GM18519 (cell line): ENCODE measurements at regions not wholly inside any gene's neighbourhood (a gene's known extent, or its start where the extent isn't known, plus 50 kb on each side); places are given as distances from the start of the nearest gene placed in this dataset.
"Not testable (repeated sequence)": the region's sequence is repeated elsewhere in the genome, so short reads cannot be mapped to it uniquely, and the experiment has no call there.

ENCODE experiments used
- ATAC-seq: cut with Tn5 transposase; IDR thresholded peaks from one replicate; pipeline ENCODE4 v1.9.1; 2021; ENCODE audit warnings: mild to moderate bottlenecking, moderate library complexity; ENCODE audit not compliant: unreplicated experiment, low FRiP score

DNA sequence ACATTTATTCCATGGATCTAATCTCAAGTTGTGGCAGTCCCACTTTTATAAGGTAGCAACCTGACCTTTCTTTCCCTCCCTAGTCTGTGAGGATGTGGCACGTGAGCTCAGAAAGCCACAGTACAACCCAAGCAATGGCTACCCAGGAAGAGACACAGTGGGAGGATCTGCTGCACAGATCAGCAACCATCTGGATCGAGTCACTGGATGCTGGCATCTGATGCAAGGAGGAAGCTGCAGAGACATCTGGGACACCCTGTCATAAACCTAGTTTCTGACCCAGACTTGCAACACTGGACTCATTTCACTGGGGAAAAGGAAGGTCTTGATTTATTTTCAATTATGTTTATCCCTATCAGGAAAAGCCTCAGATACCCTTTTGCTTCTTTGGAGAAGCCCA, 327.1 kb downstream of the PAPSS1 start:
- ATAC-seq = no peak

DNA sequence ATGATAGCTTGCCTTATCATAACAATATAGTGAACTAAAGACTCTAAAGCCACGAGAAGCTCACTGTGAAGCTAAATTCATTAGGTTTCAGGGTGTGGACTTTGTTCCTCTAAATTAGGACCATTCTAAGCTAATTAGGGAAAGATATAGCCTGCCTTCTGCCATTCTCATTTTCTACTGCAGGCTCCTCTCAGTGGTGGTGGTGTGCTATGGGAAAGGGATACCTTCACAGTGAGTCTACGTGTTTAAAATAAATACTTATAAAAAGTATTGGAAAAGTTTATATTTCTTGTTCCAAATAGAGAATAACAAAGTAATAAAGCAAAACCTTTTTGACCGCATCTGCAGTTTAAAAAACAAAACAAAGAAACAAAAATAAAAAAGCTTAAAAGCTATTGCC, 327.7 kb downstream of the PAPSS1 start:
- ATAC-seq = no peak

DNA sequence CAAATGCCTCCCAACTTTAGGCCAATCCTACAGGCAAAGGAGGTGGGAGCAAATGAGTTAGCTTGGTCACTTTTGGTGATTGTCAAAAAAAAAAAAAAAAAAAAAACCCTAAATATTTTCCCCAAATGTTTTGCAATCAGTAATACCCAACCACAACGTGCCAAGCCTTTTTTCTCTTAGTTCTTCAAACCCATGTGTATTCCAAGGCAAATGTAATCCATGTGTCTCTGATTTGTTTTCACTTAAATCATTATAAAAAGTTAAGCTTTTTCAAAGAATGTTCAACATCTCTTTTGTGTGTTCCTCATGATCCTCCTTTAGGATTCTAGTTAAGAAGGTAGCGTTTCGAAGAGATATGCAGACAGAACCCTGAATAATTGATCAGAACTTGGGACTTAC, 328.4 kb downstream of the PAPSS1 start:
- ATAC-seq = no peak

DNA sequence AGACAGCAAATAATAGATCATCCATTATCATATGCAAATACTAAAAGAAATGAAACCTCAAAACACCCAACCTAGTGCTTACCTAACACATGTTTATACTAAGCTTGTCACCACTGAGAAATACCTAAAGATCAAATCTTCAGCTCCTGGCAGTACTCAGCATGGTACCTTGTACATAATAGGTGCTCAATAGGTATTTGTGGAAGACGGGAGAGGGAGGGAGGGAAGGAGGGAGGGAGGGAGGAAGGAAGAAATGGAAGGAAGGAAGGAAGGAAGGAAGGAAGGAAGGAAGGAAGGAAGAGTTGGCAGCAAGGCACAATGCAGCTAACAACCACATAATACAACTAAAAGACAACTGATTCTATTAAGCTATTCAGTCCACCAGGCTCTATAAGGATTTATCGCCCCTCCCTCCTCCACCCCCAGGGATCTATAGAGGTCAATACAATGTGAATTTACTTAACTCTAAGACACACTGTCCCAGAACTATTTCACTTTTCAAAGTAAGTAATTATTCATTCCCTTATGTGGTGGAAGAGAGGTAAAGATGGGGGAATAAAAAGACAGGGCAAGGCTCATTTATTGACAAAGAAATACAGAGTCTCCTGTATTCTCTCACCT, 328.9 kb downstream of the PAPSS1 start:
- ATAC-seq = no peak

DNA sequence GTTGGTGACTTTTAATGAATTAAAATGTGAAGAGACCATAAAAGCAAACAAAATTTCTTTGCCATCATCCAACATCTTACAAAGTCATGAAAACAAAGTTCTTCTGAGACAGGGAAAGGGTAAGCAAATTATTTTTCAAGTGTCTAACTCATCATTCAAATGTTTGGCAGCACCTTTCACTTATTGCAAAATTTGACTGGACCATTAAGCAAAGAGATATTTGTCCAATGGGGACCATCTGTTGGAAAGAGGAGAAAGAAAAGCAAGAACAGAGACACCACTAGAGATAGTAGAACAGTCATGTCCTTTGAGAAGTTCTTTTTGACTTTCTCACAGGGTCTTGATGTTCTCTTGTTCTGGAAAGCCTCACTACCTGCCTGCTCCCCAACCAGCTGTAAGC, 330.1 kb downstream of the PAPSS1 start:
- ATAC-seq = no peak

DNA sequence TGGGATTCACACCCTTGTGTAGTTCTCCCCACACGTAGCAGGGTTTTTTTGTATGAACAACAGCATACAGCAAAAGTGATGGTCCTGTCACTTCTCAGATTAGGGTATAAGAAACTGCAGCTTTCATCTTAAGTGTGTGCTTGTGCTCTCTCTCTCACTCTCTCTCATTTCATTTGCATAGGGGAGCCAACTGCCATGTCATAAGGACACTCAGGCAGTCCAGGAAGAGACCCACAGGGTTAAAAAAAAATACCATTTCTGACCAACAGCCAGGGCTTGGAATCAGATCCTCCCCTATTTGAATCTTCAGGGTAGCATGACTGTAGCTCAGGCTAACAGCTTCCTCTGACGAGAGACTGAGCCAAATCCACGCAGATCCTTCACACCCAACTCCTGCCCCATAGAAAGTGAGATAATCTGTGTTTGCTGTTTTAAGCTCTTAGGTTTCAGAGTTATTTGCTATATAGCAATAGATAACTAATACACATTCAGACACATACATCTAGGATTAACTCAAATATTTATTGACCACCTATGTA, 331.2 kb downstream of the PAPSS1 start:
- peak; percentile 63 for ATAC-seq

DNA sequence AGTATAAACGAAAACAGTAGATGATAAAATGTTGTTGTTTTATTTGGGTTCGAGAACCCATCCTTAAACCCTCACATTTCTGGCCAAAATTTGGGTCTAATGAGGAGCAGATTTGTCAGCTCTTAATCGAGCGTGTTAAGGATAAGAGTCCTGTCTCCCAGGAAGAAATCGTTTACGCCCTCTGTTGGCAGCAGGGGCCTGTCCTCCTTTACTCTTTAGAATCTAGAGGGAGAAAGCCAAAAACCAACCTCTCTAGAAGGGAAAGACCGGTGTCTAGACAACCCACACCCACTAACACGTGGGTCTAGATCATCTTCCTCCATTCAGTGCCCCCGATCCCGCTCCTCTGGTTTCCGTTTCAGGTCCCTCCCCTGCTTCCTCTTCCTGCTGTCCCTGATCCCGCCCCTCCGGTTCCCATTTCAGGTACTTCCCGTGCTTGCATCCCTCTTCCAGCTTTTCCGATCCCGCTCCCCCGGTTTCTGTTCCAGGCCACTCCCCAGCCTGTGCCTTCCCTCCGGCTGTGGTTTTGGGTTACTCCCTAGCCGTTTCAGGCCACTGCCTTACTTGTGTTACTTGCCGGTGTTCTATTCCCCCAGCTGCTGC, 339.1 kb downstream of the PAPSS1 start:
- ATAC-seq = no peak

DNA sequence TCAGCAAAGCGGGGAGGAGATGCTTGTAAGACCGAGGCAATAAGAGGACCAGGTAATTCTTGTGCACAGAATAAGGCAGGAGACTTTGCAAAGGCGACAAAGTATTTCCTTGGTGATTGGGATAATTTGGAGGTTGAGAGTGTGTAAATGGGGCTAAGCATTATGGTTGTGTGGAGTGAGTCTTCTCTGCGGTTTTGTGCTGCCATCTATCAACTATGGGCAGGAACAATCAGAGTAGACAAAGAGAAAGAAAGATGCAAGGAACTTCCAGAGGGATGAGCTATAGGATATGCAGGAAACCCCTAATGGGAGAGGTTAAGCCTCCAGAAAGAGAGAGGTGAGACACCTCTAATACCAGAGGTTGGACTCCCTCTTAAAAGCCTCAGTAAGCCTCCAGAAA, 339.8 kb downstream of the PAPSS1 start:
- no peak for ATAC-seq

DNA sequence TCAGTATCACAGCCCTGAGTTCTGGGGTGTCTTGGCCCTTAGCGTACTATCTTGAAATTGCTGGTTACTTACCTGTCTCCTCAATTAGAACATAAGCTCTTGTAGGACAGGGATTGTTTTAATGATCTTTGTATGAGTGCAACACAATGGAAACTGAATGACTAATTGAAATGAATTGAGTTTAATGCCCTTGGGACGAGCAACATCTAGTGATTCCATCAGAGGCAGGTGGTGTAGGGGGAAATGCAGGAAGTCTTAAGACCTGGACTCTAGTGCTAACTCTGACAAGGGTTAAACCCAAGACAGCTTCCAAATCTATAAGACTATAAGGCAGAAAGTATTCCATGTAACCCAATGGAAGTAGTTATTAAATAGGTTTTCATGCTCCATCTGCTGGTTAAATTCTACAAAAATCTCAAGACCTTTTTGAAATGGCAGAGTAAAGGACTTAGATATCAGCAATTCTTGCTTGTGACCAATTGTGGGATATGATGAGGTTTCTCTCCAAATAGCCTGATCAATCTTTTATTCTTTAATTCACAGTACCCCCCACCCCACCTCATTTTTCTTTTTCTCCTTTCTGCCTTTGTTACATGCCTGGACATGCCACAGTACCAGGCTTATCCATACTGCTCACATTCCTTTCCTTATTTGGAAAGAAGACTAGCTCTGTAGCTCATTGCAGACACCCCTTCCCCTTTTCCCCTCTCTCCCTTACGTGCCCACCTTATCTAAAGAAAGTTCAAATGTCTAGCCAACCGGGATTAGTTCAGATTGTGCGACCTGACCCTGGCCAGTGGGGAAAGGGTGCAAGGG, 340.8 kb downstream of the PAPSS1 start:
- no peak for ATAC-seq

DNA sequence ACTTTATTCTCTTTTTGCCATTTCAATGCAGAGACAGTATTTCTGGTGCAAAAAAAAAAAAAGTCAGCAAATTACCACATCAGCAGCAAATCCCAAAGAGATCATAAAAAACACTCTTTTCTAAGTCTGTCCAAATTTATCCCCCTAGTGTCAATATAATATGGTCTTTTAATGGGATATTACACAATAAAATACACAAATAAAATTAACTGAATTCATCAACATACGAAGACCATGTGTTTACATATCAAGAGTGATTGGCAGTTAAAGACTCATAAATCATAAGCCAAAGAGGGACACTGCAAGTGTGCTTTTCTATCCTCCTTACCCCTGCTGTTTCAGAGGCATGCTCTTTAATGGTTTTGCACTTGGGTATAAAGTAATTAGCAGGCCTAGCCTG, 340.2 kb upstream of the DKK2 start:
- no peak for ATAC-seq

DNA sequence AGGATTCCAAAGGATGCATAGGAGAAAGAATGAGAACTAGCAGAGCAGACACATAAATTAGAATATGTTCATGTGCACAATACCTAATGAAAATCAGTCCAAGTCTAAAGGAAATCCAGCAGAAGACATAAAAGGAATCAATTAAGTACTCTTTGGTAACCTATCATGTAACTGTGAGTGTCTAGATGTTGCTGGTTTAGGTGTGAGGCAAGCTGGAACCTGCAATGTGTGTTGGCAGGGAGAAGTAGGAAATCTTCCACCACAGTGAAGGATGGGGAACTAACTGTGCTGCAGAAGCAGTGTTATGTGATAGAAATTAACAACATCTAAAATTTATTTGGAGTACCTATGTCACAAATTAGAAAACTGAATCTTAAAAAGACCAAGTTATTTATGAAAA, 330.8 kb upstream of the DKK2 start:
- no peak for ATAC-seq

DNA sequence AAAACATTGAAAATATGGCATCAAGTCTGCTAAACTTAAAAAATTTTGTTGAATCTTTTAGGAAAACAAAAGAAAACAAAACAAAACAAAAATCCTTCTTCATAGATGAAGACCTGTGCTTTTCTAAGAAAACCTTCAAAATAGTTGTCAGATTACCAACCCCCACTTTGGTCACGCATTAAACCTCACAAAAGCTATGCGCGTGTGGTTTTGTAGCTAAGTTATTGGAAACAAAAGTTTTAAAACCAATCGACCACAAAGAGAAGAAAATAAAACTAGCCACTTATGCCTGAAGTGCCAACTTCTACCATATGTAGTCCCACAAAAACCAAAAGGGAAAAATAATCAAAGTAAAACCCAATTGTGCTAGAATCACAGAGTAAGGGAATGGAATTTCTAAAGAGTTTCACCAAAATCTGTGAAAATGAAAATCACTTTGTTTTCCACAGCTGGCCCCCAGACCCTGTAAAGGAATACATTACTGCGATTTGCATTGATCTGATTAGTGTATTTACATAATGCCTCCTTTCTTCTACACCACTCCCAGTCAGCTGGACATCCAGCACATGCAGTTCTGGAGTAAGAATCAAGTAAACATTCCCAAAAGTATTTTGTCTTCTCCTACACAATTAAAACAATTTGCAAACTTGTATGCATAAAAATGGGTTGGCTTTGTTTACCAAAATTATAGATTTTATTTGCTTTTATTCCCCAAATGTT, 330.1 kb upstream of the DKK2 start:
- no peak for ATAC-seq

DNA sequence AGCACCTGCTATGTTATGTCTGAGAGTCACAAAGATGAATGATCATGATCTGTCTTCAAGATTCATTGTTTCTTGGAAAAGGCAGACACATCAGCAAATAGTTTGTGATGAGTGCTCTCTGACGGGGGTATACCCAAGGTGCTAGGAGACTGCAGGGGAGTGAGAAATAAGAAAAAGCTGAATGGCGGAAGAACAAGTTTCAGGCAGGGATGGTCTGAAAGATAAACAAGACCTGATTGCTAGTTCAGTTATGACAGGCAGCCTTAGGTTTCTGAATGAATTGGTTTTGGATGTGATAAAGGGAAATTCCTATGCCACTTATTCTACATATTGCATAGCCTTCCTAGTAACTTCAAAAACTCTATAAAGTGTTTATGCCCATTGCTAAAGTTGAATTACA, 327.0 kb upstream of the DKK2 start:
- ATAC-seq = no peak

DNA sequence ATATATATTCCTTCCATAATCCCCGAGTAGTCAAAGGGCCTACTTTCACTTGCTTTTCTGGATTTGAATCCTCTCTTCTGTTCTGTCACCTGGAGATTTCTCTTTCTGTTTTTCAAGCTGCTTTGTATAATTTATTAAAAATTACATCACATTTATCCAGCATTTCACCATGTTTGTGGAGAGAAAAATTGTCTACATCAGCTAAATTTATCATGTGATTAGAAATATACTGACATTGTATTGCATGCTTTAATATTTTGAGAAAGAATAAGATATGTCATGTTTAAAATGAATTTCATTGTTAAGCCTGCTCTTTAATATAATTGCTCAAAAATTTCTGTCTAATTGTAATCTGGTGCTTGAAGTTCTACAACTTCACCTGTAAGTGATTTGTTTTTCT, 323.1 kb upstream of the DKK2 start:
- ATAC-seq = no peak

DNA sequence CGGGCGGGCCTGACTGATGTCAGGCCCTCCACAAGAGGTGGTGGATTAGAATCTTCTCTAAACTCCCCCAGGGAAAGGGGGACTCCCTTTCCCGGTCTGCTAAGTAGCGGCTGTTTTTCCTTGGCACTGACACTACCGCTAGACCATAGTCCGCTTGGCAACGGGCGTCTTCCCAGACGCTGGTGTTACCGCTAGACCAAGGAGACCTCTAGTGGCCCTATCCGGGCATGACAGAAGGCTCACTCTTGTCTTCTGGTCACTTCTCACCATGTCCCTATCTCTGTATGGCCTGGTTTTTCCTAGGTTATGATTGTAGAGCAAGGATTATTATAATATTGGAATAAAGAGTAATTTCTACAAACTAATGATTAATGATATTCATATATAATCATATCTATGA, 318.2 kb upstream of the DKK2 start:
- not testable (repeated sequence) for ATAC-seq

DNA sequence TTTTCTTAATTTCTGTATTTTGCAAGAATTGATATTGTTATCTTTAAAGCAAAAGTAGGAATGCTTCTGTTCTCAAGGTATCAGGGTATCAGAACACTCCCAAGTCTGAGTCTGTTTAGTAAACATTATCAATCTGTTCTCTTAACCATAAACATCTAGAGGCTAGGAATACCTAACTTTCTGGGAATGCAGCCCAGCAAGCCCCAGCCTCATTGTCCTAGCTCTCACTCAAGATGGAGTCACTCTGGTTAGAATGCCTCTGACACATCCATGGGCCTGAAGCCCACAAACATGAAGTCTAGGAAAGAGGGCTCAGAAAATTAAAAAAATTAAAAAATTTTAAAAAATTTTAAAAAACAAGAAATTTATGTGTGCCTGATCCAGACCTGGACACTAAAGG, 315.1 kb upstream of the DKK2 start:
- no peak for ATAC-seq

DNA sequence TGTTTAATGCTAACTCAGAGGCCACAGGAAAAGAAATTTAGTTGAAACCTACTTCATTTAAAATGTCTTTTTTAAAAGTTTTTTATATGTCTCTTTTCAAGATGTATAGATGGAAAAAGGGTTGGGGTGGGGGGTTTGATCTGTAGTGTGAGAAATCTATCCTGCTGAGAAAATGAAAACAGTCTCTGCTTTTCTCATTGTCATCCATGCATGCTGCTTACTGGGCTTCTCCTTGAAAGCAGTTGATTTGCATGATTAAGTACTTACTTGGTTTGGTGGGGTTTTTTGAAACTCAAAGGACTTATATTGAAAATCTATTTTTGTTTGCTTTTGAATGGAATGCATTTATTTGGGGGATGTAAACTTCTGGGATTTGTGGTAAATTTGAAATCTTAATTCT, 313.6 kb upstream of the DKK2 start:
- no peak for ATAC-seq

DNA sequence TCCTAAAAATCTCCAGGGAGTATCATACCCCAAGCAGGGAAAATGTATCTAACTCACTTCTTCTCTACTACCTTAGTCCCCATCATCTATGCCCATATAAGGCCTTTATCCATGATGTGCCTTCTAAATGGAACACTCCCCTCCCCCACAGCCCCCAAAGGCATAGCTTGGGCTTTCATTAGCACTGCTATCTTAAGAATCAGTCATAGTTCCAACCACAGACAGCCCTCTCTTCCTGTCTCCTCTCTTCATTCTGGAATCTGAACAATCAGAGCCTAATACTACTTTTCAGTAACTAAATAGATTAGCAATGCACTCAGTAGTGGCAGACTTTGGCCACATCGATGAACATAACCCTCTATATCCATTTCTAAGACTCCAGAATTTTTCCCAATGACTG, 313.2 kb upstream of the DKK2 start:
- ATAC-seq = no peak

DNA sequence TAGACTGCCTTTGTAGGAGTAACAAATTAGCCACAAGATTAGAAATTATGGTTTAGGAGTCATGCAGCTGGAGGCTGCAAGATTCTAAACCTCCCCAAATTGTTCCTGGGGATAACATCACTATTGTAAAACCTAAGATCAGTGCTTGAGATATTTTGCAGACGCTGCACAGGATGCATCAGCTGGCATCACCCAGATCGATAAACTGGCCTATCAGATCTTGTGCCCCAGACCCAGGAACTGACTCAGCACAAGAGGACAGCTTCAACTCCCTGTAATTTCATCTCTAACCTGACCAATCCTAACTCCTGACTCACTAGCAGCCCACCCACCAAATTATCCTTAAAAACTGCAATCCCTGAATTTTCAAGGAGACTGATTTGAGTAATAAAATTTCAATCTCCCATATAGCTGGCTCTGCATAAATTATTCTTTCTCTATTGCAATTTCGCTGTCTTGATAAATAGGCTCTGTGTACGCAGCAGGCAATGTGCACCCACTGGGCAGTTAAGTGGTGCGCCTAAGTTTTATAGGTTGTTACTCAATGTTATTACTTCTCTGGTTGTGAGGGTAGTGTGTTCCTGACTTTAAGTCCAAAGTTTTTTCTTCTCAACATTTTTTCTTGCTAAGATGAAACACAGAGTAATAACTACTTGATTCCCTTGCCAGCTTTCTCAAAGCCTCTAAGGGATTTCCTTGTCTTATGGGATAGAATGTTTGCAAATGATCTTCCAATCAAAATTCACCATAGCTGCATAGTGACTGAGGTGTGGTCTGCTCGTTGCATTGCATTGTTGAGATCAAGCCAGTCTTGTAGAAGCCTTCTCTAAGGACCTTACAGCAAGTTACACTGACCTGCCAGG, 312.3 kb upstream of the DKK2 start:
- ATAC-seq = no peak

DNA sequence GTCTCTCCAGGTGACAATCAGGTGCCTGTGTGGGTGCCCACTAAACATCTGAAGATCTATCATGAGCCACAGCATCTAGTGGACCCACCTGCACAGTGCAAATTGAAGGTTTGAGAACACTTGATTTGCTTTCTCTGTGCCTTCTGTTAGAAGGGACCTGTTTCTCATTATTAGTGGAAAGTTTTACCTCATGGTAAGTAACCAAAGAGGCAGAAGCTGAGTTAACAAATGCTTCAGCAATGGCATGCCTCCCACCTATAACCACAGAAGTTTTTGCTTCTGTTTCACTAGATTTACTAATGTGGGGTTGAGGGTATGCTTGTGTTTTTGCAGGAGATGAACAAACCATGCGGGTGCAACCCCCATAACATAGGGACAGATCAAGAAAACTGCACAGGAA, 297.4 kb upstream of the DKK2 start:
- ATAC-seq = no peak
